Neural progenitor cell (in vitro differentiated cells): ENCODE measurements at regions not wholly inside any gene's neighbourhood (a gene's known extent, or its start where the extent isn't known, plus 50 kb on each side); places are given as distances from the start of the nearest gene placed in this dataset.

Experiments used
- DNase-seq: peaks from one replicate; pipeline ENCODE4 v3.0.0-alpha.2; 2016; ENCODE audit warnings: low spot score
- H2AFZ ChIP-seq: fragments of 200-600 bp; sonication (generic); replicated peaks from 2 replicates; pipeline ENCODE4 v1.6.1; 2016; ENCODE audit warnings: antibody characterized with exemption
- H3F3A ChIP-seq: fragments of 200-600 bp; sonication (generic); 2 replicates; pipeline ENCODE4 v1.6.1; 2016; ENCODE audit warnings: antibody characterized with exemption, low read depth
- H3K27ac ChIP-seq: fragments of 200-600 bp; sonication (generic); 2 replicates; pipeline ENCODE4 v1.5.1; 2016; ENCODE audit warnings: mild to moderate bottlenecking
- H3K27me3 ChIP-seq: fragments of 200-600 bp; sonication (generic); 2 replicates; pipeline ENCODE4 v1.6.1; 2016; ENCODE audit warnings: mild to moderate bottlenecking, moderate library complexity
- H3K36me3 ChIP-seq: fragments of 200-600 bp; sonication (generic); 2 replicates; pipeline ENCODE4 v1.5.1; 2016
- H3K4me1 ChIP-seq: fragments of 200-600 bp; sonication (generic); 2 replicates; pipeline ENCODE4 v1.6.1; 2016; ENCODE audit warnings: mixed run types
- H3K4me2 ChIP-seq: fragments of 200-600 bp; sonication (generic); 2 replicates; pipeline ENCODE4 v1.6.1; 2016
- H3K4me3 ChIP-seq: fragments of 200-600 bp; sonication (generic); 2 replicates; pipeline ENCODE4 v1.5.1; 2016
- H3K79me2 ChIP-seq: fragments of 200-600 bp; sonication (generic); 2 replicates; pipeline ENCODE4 v1.6.1; 2016; ENCODE audit warnings: low read depth
- H3K9ac ChIP-seq: fragments of 200-600 bp; sonication (generic); 2 replicates; pipeline ENCODE4 v1.6.1; 2016
- H3K9me3 ChIP-seq: fragments of 200-600 bp; sonication (generic); 2 replicates; pipeline ENCODE4 v1.5.1; 2016; ENCODE audit warnings: low read depth
- H4K20me1 ChIP-seq: fragments of 200-600 bp; sonication (generic); 2 replicates; pipeline ENCODE4 v1.6.1; 2016; ENCODE audit warnings: low read depth
- H3K27ac Mint-ChIP-seq: 3 replicates; pipeline ENCODE4 v1.8.0; 2021; ENCODE audit warnings: mixed read lengths
- H3K27me3 Mint-ChIP-seq: 2 replicates; pipeline ENCODE4 v1.8.0; 2022; ENCODE audit warnings: low read depth, mild to moderate bottlenecking, inconsistent platforms, moderate library complexity, mixed read lengths; ENCODE audit not compliant: insufficient read depth
- H3K36me3 Mint-ChIP-seq: 3 replicates; pipeline ENCODE4 v1.8.0; 2021; ENCODE audit warnings: mixed read lengths
- H3K4me1 Mint-ChIP-seq: 3 replicates; pipeline ENCODE4 v1.8.0; 2021; ENCODE audit warnings: mixed read lengths
- H3K4me3 Mint-ChIP-seq: 3 replicates; pipeline ENCODE4 v1.8.0; 2021; ENCODE audit warnings: mild to moderate bottlenecking, moderate library complexity, mixed read lengths
- H3K9me3 Mint-ChIP-seq: 3 replicates; pipeline ENCODE4 v1.8.0; 2020; ENCODE audit warnings: mixed read lengths
- EZH2 ChIP-seq: fragments of 200-600 bp; sonication (generic); IDR thresholded peaks from 2 replicates; pipeline ENCODE4 v1.6.1; 2017; ENCODE audit warnings: antibody characterized with exemption, mild to moderate bottlenecking, moderate library complexity
- EZH2phosphoT487 ChIP-seq: fragments of 200-600 bp; sonication (generic); IDR thresholded peaks from 2 replicates; pipeline ENCODE4 v1.6.1; 2017; ENCODE audit warnings: antibody characterized with exemption
- TF ChIP-seq, protein P1 (sequence below): fragments of 200-600 bp; sonication (generic); IDR thresholded peaks from 2 replicates; pipeline ENCODE4 v1.5.1; 2017; ENCODE audit warnings: antibody characterized with exemption, mild to moderate bottlenecking

DNA sequence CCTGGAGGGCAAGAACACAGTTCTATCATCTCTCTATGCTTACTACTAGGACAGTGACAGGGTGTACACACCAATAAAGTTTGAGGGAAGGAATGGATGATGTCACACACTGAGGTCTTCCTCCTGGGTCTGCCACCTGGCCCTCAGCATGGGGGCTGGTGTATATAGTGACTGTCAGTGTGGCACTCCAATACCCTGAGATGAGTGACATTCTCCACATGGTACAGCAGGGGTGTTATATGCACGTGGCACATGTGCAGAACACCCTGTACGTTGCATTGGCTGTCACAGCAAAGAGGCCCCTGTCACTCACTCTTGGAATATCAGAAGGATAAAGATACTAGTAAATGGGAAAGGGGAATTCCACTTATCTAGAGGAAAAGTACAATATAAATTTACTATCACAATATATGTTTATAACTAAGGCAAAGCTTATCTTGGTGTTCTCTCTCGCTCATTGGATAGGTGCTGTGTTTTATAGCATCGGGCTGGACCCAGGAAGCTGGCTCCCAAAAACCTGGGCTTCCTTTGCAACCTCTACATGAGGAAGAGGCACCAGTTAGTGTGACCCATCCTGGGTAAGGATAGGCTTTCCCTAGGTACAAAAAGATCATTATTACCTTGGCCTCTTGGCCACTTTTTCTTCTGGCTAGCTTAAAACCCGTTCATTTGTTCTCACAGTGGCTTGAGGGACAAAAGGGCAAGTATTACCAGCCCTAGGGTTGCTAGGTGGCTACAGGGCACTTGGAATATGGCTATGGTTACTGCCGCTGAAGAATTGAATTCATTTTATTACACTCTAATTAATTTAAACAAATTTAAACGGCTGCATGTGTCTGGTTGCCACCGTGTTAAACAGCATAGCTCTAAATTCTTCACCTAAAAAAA, 54.8 kb upstream of the HES1 start:
- Histone ChIP-seq H3F3A (peaks cover 3% of the 10 kb centered on the region), H3K9ac (no peak overlapping the region), H3K4me2 (no peak overlapping the region), H3K36me3 (no peaks in the 10 kb centered on the region), H3K4me3 (no peak overlapping the region), H3K9me3 (no peaks in the 10 kb centered on the region), H3K79me2 (no peaks in the 10 kb centered on the region), H2AFZ (no peak overlapping the region), H4K20me1 (no peaks in the 10 kb centered on the region), H3K27ac (no peak overlapping the region), H3K4me1 (peaks cover 38% of the 10 kb centered on the region), H3K27me3 (peaks cover 5% of the 10 kb centered on the region)
- no peak for DNase-seq
- TF ChIP-seq, protein P1, sequence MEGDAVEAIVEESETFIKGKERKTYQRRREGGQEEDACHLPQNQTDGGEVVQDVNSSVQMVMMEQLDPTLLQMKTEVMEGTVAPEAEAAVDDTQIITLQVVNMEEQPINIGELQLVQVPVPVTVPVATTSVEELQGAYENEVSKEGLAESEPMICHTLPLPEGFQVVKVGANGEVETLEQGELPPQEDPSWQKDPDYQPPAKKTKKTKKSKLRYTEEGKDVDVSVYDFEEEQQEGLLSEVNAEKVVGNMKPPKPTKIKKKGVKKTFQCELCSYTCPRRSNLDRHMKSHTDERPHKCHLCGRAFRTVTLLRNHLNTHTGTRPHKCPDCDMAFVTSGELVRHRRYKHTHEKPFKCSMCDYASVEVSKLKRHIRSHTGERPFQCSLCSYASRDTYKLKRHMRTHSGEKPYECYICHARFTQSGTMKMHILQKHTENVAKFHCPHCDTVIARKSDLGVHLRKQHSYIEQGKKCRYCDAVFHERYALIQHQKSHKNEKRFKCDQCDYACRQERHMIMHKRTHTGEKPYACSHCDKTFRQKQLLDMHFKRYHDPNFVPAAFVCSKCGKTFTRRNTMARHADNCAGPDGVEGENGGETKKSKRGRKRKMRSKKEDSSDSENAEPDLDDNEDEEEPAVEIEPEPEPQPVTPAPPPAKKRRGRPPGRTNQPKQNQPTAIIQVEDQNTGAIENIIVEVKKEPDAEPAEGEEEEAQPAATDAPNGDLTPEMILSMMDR: no peak
- TF ChIP-seq EZH2 (no peak), EZH2phosphoT487 (no peak)
- H3K4me1 Mint-ChIP-seq: peaks cover 55% of the 10 kb centered on the region
- H3K4me3 Mint-ChIP-seq: peak overlapping the region; percentile 58
- H3K36me3 Mint-ChIP-seq: no peaks in the 10 kb centered on the region
- H3K27me3 Mint-ChIP-seq: peaks cover 24% of the 10 kb centered on the region
- peak overlapping the region; percentile 64 for H3K27ac Mint-ChIP-seq
- H3K9me3 Mint-ChIP-seq: peaks cover 2% of the 10 kb centered on the region

GRCh38 chr3:194081826-194082225, 54.1 kb upstream of the HES1 start:
- no peaks in the 10 kb centered on the region for H4K20me1 ChIP-seq
- H3K27ac ChIP-seq: no peak overlapping the region
- DNase-seq: no peak
- Mint-ChIP-seq H3K27me3 (peaks cover 24% of the 10 kb centered on the region), H3K36me3 (no peaks in the 10 kb centered on the region), H3K4me3 (no peak overlapping the region), H3K9me3 (peaks cover 2% of the 10 kb centered on the region), H3K27ac (no peak overlapping the region), H3K4me1 (peaks cover 57% of the 10 kb centered on the region)
- no peak overlapping the region for H3K4me2 ChIP-seq
- no peak overlapping the region for H2AFZ ChIP-seq
- peaks cover 5% of the 10 kb centered on the region for H3K27me3 ChIP-seq
- TF ChIP-seq EZH2: no peak
- TF ChIP-seq, protein P1: no peak
- no peak for TF ChIP-seq EZH2phosphoT487
- no peaks in the 10 kb centered on the region for H3K9me3 ChIP-seq
- H3K79me2 ChIP-seq: no peaks in the 10 kb centered on the region
- H3K36me3 ChIP-seq: no peaks in the 10 kb centered on the region
- H3K4me3 ChIP-seq: no peak overlapping the region
- no peak overlapping the region for H3K9ac ChIP-seq
- peaks cover 43% of the 10 kb centered on the region for H3K4me1 ChIP-seq
- H3F3A ChIP-seq: peaks cover 10% of the 10 kb centered on the region

- Histone ChIP-seq H4K20me1 (no peaks in the 10 kb centered on the region), H3K4me3 (no peak overlapping the region), H2AFZ (no peak overlapping the region), H3K27ac (no peak overlapping the region), H3K4me2 (no peak overlapping the region), H3K9ac (no peak overlapping the region), H3K79me2 (no peaks in the 10 kb centered on the region), H3K27me3 (peaks cover 2% of the 10 kb centered on the region), H3F3A (peaks cover 19% of the 10 kb centered on the region), H3K36me3 (no peaks in the 10 kb centered on the region), H3K9me3 (no peaks in the 10 kb centered on the region), H3K4me1 (peaks cover 54% of the 10 kb centered on the region)
- TF ChIP-seq, protein P1: no peak
- TF ChIP-seq EZH2phosphoT487 (no peak), EZH2 (no peak)
- no peak overlapping the region for H3K27ac Mint-ChIP-seq
- no peaks in the 10 kb centered on the region for H3K36me3 Mint-ChIP-seq
- H3K27me3 Mint-ChIP-seq: peaks cover 27% of the 10 kb centered on the region
- DNase-seq: no peak
- no peak overlapping the region for H3K4me3 Mint-ChIP-seq
- peaks cover 2% of the 10 kb centered on the region for H3K9me3 Mint-ChIP-seq
- H3K4me1 Mint-ChIP-seq: peaks cover 62% of the 10 kb centered on the region
Measured at GRCh38 chr3:194082743-194083636, 53.0 kb upstream of the HES1 start.
